Thoracic aorta (tissue), 2 donors: ENCODE measurements at regions not wholly inside any gene's neighbourhood (a gene's known extent, or its start where the extent isn't known, plus 50 kb on each side); places are given as distances from the start of the nearest gene placed in this dataset.

Experiments
- ATAC-seq: fragments of 150-250 bp; one replicate; pipeline ENCODE4 v1.8.0; 2017; ENCODE audit warnings: low read depth; ENCODE audit not compliant: insufficient number of reproducible peaks, low FRiP score
- DNase-seq: peaks from one replicate; pipeline ENCODE4 v3.0.0-alpha.2; 2020; ENCODE audit warnings: low spot score
- H3K27ac ChIP-seq, 2 donors: fragments of 200-600 bp; sonication (generic); 1 replicate in 1 of 2; 2 replicates in 1 of 2; pipeline ENCODE4 v1.5.1; 2016; ENCODE audit warnings: mild to moderate bottlenecking in 2 of 2, moderate library complexity in 2 of 2
- H3K27me3 ChIP-seq: fragments of 200-600 bp; sonication (generic); replicated peaks from 2 replicates; pipeline ENCODE4 v1.6.0; 2016; ENCODE audit warnings: mild to moderate bottlenecking; ENCODE audit not compliant: insufficient read depth
- H3K36me3 ChIP-seq: fragments of 200-600 bp; sonication (generic); one replicate; pipeline ENCODE4 v1.5.1; 2016
- H3K4me1 ChIP-seq, 2 donors: fragments of 200-600 bp; sonication (generic); 1 replicate in 1 of 2; 2 replicates in 1 of 2; pipeline versions ENCODE4 v1.5.1 to v1.6.0; 2016; ENCODE audit warnings: low read depth in 2 of 2, mild to moderate bottlenecking in 1 of 2; ENCODE audit not compliant: control insufficient read depth in 1 of 2
- H3K4me3 ChIP-seq: fragments of 200-600 bp; sonication (generic); 2 replicates; pipeline ENCODE4 v1.5.1; 2016; ENCODE audit warnings: mild to moderate bottlenecking
- H3K9me3 ChIP-seq: fragments of 200-600 bp; sonication (generic); 2 replicates; pipeline ENCODE4 v1.5.1; 2016
- TF ChIP-seq, protein P1 (sequence below): fragments of 200-600 bp; sonication (generic); IDR thresholded peaks from one replicate; pipeline ENCODE4 v1.5.1; 2019; ENCODE audit warnings: antibody characterized with exemption

DNA sequence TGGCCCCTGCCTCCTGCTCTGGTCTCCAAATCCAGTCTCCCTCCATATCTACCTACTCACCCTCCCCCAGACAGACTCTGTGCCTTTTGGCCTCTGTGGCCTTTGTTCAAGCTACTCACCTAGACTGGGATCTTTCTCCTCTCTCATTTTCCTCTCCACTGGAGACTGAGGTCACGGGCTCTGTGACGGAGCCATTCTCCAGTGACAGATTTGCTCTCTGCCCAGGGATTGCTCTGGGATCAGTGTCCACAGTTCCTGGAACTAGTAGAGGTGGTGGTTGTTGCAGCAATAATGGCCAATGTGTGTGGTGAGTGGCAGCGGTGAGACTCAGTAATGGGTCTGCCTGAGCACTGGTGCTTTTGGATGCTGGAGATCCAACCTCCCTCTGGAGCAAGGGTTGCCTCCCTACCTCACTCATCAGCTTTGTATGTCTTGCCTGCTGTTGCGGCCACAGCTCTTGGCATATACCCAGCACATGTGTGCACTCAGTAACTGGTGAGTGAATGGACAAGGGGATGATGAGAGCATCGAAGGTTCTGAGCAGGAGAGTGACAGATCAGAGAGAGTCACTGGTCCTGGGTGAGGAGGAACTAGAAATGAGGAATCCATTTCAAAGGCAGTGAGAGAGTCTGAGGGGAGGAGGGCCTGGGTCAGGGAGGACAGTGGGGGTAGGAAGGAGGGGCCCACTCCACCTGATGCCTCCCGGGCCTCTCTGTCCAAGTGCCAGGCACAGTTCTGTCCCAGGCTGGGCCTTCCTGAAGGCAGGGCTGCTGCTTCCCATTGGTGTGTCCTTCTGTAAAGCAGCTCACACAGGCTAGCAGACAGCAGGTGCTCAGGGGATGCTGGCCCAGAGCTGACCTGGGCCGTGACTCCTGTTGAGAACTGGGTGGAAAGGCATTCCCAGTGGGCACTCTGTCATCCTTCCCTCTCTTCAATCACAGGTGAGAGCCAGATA is 96.5 kb upstream of the PITX1 start:
- Histone ChIP-seq H3K9me3 (no peaks in the 10 kb centered on the region), H3K27ac (no peak overlapping the region), H3K4me3 (no peak overlapping the region), H3K36me3 (no peaks in the 10 kb centered on the region), H3K4me1 (no peaks in the 10 kb centered on the region), H3K27me3 (no peaks in the 10 kb centered on the region)
- DNase-seq (no peak), ATAC-seq (no peak)
- TF ChIP-seq, protein P1, sequence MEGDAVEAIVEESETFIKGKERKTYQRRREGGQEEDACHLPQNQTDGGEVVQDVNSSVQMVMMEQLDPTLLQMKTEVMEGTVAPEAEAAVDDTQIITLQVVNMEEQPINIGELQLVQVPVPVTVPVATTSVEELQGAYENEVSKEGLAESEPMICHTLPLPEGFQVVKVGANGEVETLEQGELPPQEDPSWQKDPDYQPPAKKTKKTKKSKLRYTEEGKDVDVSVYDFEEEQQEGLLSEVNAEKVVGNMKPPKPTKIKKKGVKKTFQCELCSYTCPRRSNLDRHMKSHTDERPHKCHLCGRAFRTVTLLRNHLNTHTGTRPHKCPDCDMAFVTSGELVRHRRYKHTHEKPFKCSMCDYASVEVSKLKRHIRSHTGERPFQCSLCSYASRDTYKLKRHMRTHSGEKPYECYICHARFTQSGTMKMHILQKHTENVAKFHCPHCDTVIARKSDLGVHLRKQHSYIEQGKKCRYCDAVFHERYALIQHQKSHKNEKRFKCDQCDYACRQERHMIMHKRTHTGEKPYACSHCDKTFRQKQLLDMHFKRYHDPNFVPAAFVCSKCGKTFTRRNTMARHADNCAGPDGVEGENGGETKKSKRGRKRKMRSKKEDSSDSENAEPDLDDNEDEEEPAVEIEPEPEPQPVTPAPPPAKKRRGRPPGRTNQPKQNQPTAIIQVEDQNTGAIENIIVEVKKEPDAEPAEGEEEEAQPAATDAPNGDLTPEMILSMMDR = no peak

DNA sequence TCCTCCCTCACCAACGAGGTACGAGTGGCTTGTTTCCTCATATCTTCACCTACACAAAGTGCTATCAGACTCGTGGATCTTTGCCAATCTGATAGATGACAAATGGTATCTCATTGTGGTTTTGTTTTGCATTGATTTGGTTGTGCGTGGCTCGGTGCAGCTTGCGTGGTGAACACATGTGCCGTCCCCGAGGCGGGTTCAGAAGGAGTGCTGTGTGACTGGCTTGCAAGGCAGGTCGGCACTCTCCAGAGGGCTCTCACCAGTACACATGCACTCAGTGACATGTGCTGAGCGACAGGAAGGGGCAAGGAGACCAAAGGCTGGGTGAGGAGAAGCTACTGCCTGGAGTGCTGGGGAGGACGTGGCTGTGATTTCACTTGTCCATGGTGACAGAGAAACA is 95.3 kb upstream of the PITX1 start:
- Histone ChIP-seq H3K27ac (no peak overlapping the region), H3K9me3 (no peaks in the 10 kb centered on the region), H3K4me3 (no peak overlapping the region), H3K27me3 (no peaks in the 10 kb centered on the region), H3K4me1 (no peaks in the 10 kb centered on the region), H3K36me3 (no peaks in the 10 kb centered on the region)
- ATAC-seq = no peak
- TF ChIP-seq, protein P1 = no peak
- DNase-seq = no peak

DNA sequence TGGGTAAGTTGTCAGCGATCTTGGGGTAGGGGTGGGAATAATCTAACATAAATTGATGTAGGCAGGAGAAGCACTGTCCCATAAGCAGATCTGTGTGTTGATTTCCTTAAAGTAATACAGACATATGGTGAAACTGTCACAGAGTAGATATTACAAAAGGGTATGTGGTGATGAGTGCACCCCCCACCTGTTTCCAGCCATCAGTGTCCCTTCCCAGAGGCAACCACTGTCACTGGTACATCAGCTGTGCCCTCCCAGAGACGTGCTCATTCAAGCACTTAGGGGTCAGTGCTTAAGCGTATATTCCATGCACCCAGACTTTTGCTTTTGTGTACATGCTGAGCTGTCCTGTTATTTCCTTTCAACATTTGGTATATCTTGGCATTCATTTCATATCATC is 94.3 kb upstream of the PITX1 start:
- H3K27ac ChIP-seq = no peak overlapping the region
- TF ChIP-seq, protein P1 = no peak
- H3K4me1 ChIP-seq = no peaks in the 10 kb centered on the region
- H3K36me3 ChIP-seq = no peaks in the 10 kb centered on the region
- H3K4me3 ChIP-seq = no peak overlapping the region
- ATAC-seq (no peak), DNase-seq (no peak)
- no peaks in the 10 kb centered on the region for H3K27me3 ChIP-seq
- H3K9me3 ChIP-seq = no peaks in the 10 kb centered on the region

DNA sequence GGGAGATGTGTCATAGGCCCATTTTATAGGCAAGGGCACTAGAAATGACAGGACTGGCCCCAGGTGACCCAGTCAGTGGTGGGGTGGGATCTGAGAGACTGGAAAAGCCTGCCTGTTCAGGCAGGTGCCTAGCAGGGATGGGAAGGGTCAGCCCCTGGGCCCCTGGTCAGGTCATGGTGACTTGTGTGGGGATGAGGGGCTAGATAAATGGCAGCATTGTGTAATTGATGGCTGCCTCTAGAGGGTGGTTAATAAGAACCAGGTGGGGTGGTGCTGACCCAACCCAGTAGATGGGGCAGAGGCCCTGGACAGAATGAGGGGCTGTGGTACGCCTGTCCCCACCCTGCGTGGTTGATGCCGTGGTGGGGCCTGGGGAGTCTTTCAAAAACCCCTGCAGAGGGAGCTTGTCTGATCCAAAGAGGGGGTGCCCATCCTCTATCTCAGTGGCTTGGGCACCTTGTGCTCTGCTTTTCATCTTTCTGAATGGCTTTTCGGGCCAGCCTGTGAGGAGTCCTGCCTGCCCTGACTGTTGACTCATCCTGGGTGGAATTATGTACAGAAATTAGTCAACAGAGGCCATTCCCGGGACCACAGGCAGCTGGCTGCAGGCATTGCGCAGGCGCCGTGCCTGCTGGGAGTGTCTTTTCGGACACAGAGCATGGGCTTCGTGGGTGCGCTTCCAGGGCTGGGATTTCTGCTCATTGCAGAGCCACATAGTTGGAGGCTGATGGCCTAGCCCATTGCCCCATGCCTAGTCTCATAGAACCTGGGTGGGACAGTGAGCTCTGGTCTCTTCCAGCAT is 93.6 kb upstream of the PITX1 start:
- no peak overlapping the region for H3K4me3 ChIP-seq
- no peaks in the 10 kb centered on the region for H3K9me3 ChIP-seq
- TF ChIP-seq, protein P1 = no peak
- H3K4me1 ChIP-seq = no peaks in the 10 kb centered on the region
- H3K36me3 ChIP-seq = no peaks in the 10 kb centered on the region
- H3K27ac ChIP-seq = no peak overlapping the region
- DNase-seq (no peak), ATAC-seq (no peak)
- H3K27me3 ChIP-seq = no peaks in the 10 kb centered on the region
